Upper lobe of left lung (tissue), 6 donors: ENCODE measurements at regions not wholly inside any gene's neighbourhood (a gene's known extent, or its start where the extent isn't known, plus 50 kb on each side); places are given as distances from the start of the nearest gene placed in this dataset.

Experiments used
- ATAC-seq, 2 donors: fragments of 200-7000 bp; cut with Tn5 transposase; one replicate each; pipeline ENCODE4 v1.9.1; 2022; ENCODE audit warnings: mild to moderate bottlenecking in 2 of 2, moderate library complexity in 2 of 2; ENCODE audit not compliant: low FRiP score in 2 of 2
- DNase-seq, 2 donors: peaks; one replicate each; pipeline ENCODE4 v3.0.0-alpha.2; 2019 to 2020
- H3K27ac ChIP-seq, 4 donors: fragments of 200-600 bp; sonication (generic); one replicate each; pipeline ENCODE4 v1.5.1; 2016 to 2019
- H3K27me3 ChIP-seq, 4 donors: fragments of 200-600 bp; sonication (generic); one replicate each; pipeline ENCODE4 v1.5.1; 2017 to 2019
- H3K36me3 ChIP-seq, 4 donors: fragments of 200-600 bp; sonication (generic); one replicate each; pipeline ENCODE4 v1.5.1; 2016 to 2019
- H3K4me1 ChIP-seq, 4 donors: fragments of 200-600 bp; sonication (generic); one replicate each; pipeline ENCODE4 v1.5.1; 2018 to 2019
- H3K4me3 ChIP-seq, 4 donors: fragments of 200-600 bp; sonication (generic); one replicate each; pipeline ENCODE4 v1.5.1; 2017 to 2019; ENCODE audit warnings: mild to moderate bottlenecking in 2 of 4, moderate library complexity in 1 of 4
- H3K9me3 ChIP-seq, 4 donors: fragments of 200-600 bp; sonication (generic); one replicate each; pipeline ENCODE4 v1.5.1; 2018 to 2019
- EP300 ChIP-seq, 4 donors: sonication (generic); formaldehyde crosslinking; IDR thresholded peaks; one replicate each; pipeline ENCODE4 v1.5.1; 2017; ENCODE audit warnings: antibody characterized with exemption in 4 of 4, control low read depth in 2 of 4
- POLR2A ChIP-seq, 4 donors: fragments of 450-650 bp; IDR thresholded peaks; one replicate each; pipeline ENCODE4 v1.5.1; 2016 to 2017; ENCODE audit warnings: antibody characterized with exemption in 4 of 4, mild to moderate bottlenecking in 2 of 4
- POLR2AphosphoS5 ChIP-seq, 2 donors: sonication (generic); formaldehyde crosslinking; IDR thresholded peaks; one replicate each; pipeline ENCODE4 v1.5.1; 2017; ENCODE audit warnings: antibody characterized with exemption in 2 of 2
- WGBS, 2 donors: methylation state at CpG; one replicate each; pipeline ENCODE4 v1.1.5; 2017 to 2018; 5-methylcytosine and 5-hydroxymethylcytosine counted together
- TF ChIP-seq, protein P1 (sequence below), 6 experiments: fragments of 450-650 bp in 4 of 6; fragments of 200-600 bp in 2 of 6; sonication (generic) in 2 of 6; IDR thresholded peaks; one replicate each; pipeline ENCODE4 v1.5.1; 2016 to 2019; ENCODE audit warnings: antibody characterized with exemption in 6 of 6
- donor health status: DM: no; HTN: no; CAD: no; lungs with moderate emphysema.
- donor health status: DM: no; HTN: yes; CAD: no; lungs with severe emphysema.

DNA sequence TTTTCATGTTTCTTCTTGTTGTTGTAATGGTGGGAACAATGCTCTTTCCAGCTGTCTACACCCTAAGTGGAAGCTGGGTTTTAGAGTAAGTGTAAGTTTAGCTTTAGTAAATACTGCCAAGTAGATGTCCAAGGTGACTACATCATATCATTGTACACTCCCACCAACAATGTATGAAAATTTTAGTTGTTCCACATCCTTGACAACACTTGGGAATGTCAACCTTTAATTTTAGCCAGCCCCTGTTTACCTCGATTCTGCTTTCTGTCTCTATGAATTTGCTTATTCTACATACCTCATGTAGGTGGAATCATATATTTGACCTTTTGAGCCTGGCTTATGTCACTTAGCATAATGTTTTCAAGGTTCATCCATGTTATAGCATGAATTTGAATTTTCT lies 93.0 kb downstream of the MTPAP start:
- H3K4me3 ChIP-seq, result no peak overlapping the region
- TF ChIP-seq EP300 (IDR thresholded peaks at IDR 0.05), result no peak
- TF ChIP-seq, protein P1, sequence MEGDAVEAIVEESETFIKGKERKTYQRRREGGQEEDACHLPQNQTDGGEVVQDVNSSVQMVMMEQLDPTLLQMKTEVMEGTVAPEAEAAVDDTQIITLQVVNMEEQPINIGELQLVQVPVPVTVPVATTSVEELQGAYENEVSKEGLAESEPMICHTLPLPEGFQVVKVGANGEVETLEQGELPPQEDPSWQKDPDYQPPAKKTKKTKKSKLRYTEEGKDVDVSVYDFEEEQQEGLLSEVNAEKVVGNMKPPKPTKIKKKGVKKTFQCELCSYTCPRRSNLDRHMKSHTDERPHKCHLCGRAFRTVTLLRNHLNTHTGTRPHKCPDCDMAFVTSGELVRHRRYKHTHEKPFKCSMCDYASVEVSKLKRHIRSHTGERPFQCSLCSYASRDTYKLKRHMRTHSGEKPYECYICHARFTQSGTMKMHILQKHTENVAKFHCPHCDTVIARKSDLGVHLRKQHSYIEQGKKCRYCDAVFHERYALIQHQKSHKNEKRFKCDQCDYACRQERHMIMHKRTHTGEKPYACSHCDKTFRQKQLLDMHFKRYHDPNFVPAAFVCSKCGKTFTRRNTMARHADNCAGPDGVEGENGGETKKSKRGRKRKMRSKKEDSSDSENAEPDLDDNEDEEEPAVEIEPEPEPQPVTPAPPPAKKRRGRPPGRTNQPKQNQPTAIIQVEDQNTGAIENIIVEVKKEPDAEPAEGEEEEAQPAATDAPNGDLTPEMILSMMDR (IDR thresholded peaks at IDR 0.05), result no peak
- TF ChIP-seq POLR2AphosphoS5 (IDR thresholded peaks at IDR 0.05), result no peak
- TF ChIP-seq POLR2A (IDR thresholded peaks at IDR 0.05), result no peak
- no peaks in the 10 kb centered on the region for H3K36me3 ChIP-seq
- DNase-seq, result no peak
- no peaks in the 10 kb centered on the region for H3K27me3 ChIP-seq
- no peak for ATAC-seq
- 91 to 93% methylated on average over 1 of the region's 1 CpG for WGBS, 2 donors
- H3K4me1 ChIP-seq, result no peaks in the 10 kb centered on the region
- H3K9me3 ChIP-seq, result peaks cover 0 to 3% (median 0%) of the 10 kb centered on the region in 4 donors
- H3K27ac ChIP-seq, result no peak overlapping the region

DNA sequence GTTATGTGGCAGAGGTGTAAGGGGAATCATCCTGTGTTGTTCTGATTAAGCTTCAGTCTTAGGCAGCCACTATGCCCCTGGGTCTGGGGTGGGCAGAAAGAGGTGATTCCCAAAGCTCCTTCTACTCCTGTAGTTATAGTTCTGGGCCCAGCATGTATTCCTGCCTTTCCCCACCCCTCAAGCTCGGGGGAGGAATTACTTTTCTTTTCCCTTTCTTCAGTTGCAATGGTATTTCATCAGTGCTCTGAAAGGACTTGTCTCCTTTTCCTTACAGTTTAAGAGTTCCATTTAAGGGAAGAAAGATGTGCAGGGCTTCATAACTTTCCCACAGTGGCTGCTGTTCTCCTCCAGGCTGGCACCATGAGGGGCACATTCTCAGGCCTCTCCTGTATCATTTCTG lies 94.2 kb downstream of the MTPAP start:
- TF ChIP-seq POLR2AphosphoS5 (IDR thresholded peaks at IDR 0.05) (no peak), EP300 (IDR thresholded peaks at IDR 0.05) (no peak)
- peaks cover 0 to 3% (median 0%) of the 10 kb centered on the region in 4 donors for H3K9me3 ChIP-seq
- no peaks in the 10 kb centered on the region for H3K4me1 ChIP-seq
- ATAC-seq (no peak), DNase-seq (no peak)
- H3K27me3 ChIP-seq, result no peaks in the 10 kb centered on the region
- 56 to 80% methylated on average over 1 of the region's 1 CpG for WGBS, 2 donors
- H3K4me3 ChIP-seq, result no peak overlapping the region
- no peaks in the 10 kb centered on the region for H3K36me3 ChIP-seq
- H3K27ac ChIP-seq, result no peak overlapping the region

DNA sequence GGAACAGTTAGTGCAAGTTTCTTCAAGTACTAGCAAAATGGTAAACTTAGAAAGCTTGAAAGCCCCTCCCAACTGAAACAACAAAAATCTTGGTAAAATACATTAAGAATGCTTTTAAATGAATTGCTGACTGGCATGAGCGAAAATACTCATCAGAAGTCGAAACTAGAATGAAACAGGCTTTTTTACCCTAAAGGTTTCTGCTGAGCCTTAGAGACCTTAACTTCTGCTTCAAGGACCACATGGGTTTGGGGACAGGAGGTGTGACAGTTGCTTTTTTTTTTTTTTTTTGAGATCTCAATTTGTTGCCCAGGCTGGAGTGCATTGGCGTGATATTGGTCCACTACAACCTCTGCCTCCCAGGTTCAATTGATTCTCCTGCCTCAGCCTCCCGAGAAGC lies 100.3 kb downstream of the MTPAP start:
- ATAC-seq (no peak), DNase-seq (no peak)
- peaks cover 0 to 3% (median 0%) of the 10 kb centered on the region in 4 donors for H3K4me1 ChIP-seq
- WGBS, 2 donors, result 86 to 96% methylated on average over 4 of the region's 4 CpGs
- H3K4me3 ChIP-seq, result no peak overlapping the region
- TF ChIP-seq, protein P1 (IDR thresholded peaks at IDR 0.05), result no peak
- TF ChIP-seq POLR2A (IDR thresholded peaks at IDR 0.05) (no peak), EP300 (IDR thresholded peaks at IDR 0.05) (no peak), POLR2AphosphoS5 (IDR thresholded peaks at IDR 0.05) (no peak)
- no peak overlapping the region for H3K27ac ChIP-seq
- no peaks in the 10 kb centered on the region for H3K36me3 ChIP-seq
- no peaks in the 10 kb centered on the region for H3K9me3 ChIP-seq
- no peaks in the 10 kb centered on the region for H3K27me3 ChIP-seq

DNA sequence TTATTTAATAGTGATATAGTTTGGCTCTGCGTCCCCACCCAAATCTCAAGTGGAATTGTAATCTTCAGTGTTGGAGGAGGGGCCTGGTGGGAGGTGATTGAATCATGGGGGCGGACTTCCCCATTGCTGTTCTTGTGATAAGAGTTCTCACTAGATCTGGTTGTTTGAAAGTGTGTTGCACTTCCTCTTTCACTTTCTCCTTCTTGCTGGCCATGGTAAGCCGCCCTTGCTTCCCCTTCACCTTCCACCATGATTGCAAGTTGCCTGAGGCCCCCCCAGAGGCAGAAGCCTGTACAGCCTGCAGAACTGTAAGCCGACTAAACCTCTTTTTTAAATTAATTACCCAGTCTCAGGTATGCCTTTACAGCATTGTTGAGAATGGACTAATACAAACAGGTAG lies 101.4 kb downstream of the MTPAP start:
- Histone ChIP-seq H3K9me3 (no peaks in the 10 kb centered on the region), H3K4me1 (peaks cover 0 to 3% (median 0%) of the 10 kb centered on the region in 4 donors), H3K36me3 (no peaks in the 10 kb centered on the region), H3K27ac (no peak overlapping the region), H3K4me3 (no peak overlapping the region), H3K27me3 (no peaks in the 10 kb centered on the region)
- DNase-seq (no peak), ATAC-seq (no peak)
- 78 to 89% methylated on average over 4 of the region's 4 CpGs for WGBS, 2 donors
- TF ChIP-seq POLR2AphosphoS5 (IDR thresholded peaks at IDR 0.05), result no peak
- no peak for TF ChIP-seq EP300 (IDR thresholded peaks at IDR 0.05)
- TF ChIP-seq, protein P1 (IDR thresholded peaks at IDR 0.05), result no peak
- no peak for TF ChIP-seq POLR2A (IDR thresholded peaks at IDR 0.05)

DNA sequence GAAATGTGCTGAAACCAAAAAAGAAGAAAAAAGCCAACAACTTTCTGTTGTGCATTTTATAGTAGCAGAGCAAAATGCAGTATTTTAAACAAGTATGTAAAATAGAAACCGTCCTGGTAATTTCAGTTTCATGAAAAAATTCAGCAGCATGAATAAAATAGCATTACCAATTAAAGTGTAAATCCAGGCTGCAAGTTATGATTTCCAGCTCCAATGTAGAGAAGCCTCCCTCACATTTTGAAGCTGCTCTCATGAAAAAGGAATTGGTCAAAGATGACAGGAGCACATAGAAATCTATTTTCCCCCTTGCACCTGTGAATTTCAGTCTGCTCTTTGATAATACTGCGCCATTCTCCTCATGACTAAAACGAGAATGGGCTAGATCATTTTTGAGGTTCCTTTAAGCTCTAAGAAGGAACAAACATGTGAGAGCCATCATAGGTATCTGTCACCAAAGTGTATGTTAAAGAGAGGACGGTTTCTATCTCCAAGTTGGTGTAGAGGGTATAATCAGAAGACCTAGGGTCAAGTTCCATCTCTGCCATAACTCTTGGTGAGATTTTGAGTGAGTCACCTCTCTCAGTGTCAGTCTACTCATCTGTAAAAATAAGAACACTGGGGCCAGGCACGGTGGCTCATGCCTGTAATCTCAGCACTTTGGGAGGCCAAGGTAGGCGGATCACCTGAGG lies 107.5 kb downstream of the MTPAP start:
- Histone ChIP-seq H3K27me3 (no peaks in the 10 kb centered on the region), H3K9me3 (no peaks in the 10 kb centered on the region), H3K4me1 (peaks cover 0 to 3% (median 0%) of the 10 kb centered on the region in 4 donors), H3K36me3 (no peaks in the 10 kb centered on the region), H3K27ac (peak overlapping the region in 1 of 4 donors; percentile 14), H3K4me3 (no peak overlapping the region)
- WGBS, 2 donors, result 81 to 86% methylated on average over 6 of the region's 6 CpGs
- ATAC-seq, result no peak
- DNase-seq, result no peak
- TF ChIP-seq, protein P1 (IDR thresholded peaks at IDR 0.05), result peak in 1 of 6 experiments; percentile 6
- no peak for TF ChIP-seq POLR2A (IDR thresholded peaks at IDR 0.05)
